VCaP (cell line): ENCODE measurements at regions not wholly inside any gene's neighbourhood (a gene's known extent, or its start where the extent isn't known, plus 50 kb on each side); places are given as distances from the start of the nearest gene placed in this dataset.

Experiments used
- H3K27ac ChIP-seq: fragments of 450-650 bp; 2 replicates; pipeline ENCODE4 v1.5.1; 2017
- TF ChIP-seq, protein P1 (sequence below): fragments of 450-650 bp; conservative IDR thresholded peaks from 2 replicates; pipeline ENCODE4 v1.5.1; 2017; ENCODE audit warnings: mild to moderate bottlenecking, moderate library complexity

DNA sequence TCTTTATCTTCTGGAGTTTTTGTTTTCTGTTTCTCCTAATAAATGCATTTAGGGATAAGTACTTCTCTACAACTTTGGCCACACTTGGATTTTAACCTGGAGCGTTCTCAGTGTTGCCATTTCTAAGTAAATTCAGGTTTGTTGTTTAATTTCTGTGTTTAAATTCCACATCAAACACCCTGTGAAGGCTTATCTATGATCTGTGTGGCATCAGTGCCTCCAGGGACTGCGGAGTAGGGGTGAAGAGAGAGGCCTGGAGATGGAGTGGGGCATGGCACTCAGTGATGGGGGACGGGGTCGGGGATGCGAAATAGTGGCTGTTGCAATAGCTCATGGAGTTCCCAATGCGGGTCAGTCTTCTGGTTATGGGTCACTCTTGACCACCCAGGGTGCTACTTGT is 294.8 kb downstream of the HS3ST3B1 start:
- TF ChIP-seq, protein P1, sequence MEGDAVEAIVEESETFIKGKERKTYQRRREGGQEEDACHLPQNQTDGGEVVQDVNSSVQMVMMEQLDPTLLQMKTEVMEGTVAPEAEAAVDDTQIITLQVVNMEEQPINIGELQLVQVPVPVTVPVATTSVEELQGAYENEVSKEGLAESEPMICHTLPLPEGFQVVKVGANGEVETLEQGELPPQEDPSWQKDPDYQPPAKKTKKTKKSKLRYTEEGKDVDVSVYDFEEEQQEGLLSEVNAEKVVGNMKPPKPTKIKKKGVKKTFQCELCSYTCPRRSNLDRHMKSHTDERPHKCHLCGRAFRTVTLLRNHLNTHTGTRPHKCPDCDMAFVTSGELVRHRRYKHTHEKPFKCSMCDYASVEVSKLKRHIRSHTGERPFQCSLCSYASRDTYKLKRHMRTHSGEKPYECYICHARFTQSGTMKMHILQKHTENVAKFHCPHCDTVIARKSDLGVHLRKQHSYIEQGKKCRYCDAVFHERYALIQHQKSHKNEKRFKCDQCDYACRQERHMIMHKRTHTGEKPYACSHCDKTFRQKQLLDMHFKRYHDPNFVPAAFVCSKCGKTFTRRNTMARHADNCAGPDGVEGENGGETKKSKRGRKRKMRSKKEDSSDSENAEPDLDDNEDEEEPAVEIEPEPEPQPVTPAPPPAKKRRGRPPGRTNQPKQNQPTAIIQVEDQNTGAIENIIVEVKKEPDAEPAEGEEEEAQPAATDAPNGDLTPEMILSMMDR: no peak
- H3K27ac ChIP-seq: no peak overlapping the region

DNA sequence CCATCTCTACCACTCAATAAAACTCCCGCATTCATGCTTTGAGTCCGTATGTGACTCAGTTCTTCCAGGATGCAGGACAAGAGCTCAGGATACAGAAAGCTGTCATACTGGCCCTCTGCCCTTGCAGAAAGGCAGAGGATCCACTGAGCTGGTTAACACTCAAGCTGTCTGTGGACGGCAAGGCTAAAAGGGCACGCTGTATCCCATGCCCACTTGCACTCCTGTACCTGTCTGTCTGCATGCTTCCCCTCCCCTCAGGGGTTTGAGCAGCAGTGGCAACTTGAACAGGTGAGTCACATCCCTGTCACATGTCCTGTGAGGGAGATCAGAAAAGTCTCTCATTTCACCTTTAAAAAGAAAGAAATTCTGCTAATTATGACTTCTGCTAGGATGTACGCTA is 293.8 kb downstream of the HS3ST3B1 start:
- TF ChIP-seq, protein P1: no peak
- H3K27ac ChIP-seq: no peak overlapping the region

DNA sequence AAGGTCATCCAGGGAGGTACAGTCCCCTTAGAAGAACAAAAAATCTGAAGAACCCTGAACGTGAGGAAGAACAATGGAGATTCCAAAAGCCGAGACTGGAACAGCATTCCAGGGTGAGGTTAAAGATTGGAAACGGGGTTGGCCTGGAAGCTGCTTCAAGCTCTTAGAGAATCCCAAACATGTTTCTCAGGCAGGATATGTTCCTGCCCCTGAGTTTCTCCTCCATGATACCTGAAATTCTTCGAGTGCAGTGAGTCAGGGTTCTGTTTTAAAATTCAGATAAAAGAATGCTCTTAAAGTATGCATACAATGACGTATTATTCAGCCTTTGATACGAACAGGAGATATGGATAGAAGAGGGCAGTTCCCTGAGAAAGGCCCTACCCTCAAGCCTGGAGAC is 293.1 kb downstream of the HS3ST3B1 start:
- TF ChIP-seq, protein P1: no peak
- H3K27ac ChIP-seq: no peak overlapping the region

DNA sequence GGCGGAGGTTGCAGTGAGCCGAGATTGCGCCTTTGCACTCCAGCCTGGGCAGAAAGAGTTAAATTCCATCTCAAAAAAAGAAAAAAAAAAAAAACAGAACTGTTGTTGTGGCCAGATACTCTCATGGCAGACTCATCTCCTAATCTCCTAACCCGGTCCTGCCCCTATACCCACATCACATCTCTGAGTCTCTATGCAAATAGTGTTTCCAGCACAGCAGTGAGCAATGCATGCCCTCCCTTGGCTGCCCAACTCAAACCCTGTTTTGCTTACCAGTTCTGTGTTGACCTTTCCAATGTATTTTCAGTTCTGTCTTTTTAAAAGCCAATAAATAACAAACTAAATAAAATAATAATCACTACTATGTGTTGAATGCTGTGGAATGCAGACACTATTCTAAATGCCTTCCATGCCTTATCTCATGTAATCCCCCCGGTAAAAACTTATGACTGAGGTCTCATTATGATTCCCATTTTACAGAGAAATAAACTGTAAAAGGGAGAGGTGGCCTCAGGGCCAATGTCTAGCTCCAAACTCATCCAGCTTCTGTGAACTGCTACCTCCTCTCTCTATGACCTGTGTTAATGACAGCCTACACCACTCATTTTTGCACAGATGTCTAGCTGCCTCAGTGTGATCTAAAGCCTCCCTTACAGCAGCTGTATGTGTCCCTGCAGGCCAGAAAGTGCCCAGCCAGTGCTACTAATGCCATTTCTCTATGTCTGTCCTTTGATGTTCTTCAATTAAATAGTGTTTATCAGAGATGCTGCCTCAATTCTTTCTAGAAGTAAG is 289.8 kb downstream of the HS3ST3B1 start:
- TF ChIP-seq, protein P1: no peak
- no peak overlapping the region for H3K27ac ChIP-seq

DNA sequence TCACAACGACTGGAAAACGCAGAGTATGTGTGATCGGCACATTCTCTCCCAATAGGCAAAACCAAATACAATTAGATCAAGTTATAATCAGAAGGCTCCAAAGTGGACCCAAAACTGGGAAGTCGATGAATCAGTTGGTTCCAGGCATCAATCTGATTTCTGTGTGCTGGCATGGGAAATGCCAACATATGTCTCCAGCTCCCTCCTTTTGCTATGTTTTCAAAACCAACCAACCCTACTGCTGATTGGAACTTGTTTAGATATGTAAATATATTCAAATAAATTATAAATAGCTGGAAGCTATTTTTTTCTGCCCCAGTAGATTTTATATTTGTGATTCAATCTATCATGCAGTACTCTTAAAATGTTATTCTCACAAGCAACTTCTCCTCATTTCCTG is 284.2 kb downstream of the HS3ST3B1 start:
- H3K27ac ChIP-seq: no peak overlapping the region
- TF ChIP-seq, protein P1: no peak

DNA sequence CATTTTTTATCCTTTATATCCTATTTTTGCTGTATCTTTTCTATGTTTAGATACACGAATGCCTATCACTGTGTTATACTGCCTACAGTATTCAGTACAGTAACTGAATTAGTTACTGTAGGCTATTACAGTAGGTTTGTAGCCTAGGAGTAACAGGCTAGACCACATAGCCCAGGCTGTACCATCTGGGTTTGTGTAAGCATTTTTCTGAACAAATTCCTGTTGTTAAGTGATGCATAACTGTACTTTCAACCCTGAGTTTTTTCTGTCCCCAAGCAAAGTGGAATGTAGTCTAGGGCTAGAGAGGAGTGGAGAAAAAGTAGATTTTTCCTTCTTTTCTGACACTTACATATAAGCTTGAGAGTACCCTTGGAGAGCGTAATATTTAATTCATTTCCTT is 282.1 kb downstream of the HS3ST3B1 start:
- no peak overlapping the region for H3K27ac ChIP-seq
- TF ChIP-seq, protein P1: no peak

DNA sequence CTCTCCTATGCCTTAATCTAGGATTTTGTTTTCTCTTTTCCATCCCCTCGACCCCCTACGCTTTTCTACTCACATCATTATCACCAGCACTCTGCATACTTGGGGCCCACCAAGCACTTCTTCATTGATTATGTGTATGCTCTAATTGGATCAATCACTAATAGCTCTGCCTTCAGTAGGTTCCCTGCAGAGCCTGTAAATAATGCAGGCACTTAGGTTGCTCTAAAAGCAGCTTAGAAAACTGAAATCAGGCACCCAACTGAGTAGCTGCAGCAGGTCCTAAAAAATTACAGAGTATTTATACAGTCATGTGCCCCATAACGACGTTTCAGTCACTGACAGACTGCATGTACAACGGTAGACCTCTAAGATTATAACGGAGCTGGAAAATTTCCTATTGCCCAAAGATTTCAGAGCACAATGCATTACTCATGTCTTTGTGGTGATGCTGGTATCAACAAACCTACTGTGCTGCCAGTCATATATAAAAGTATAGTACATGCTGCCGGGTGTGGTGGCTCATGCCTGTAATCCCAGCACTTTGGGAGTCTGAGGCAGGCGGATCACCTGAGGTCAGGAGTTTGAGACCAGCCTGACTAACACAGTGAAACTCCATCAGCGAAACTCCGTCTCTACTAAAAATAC is 280.4 kb downstream of the HS3ST3B1 start:
- TF ChIP-seq, protein P1: no peak
- no peak overlapping the region for H3K27ac ChIP-seq
